Mammary epithelial cell (primary cell): ENCODE measurements at regions not wholly inside any gene's neighbourhood (a gene's known extent, or its start where the extent isn't known, plus 50 kb on each side); places are given as distances from the start of the nearest gene placed in this dataset.

Experiments
- EZH2 ChIP-seq: IDR thresholded peaks from 2 replicates; pipeline ENCODE4 v1.6.1; 2012; ENCODE audit warnings: low read length, inconsistent platforms, borderline replicate concordance
- TF ChIP-seq, protein P1 (sequence below), 2 donors: IDR thresholded peaks in 1 of 2; conservative IDR thresholded peaks in 1 of 2; 2 replicates each; pipeline ENCODE4 v1.5.1; 2011 to 2012; ENCODE audit warnings: inconsistent platforms in 2 of 2, low read length in 2 of 2, mild to moderate bottlenecking in 2 of 2, control low read depth in 1 of 2, low read depth in 1 of 2; ENCODE audit not compliant: insufficient read depth in 1 of 2; ENCODE audit errors: extremely low read depth in 1 of 2

GRCh38 chr13:81396192-81396591 is 1055.3 kb upstream of the SPRY2 start:
- TF ChIP-seq, protein P1, sequence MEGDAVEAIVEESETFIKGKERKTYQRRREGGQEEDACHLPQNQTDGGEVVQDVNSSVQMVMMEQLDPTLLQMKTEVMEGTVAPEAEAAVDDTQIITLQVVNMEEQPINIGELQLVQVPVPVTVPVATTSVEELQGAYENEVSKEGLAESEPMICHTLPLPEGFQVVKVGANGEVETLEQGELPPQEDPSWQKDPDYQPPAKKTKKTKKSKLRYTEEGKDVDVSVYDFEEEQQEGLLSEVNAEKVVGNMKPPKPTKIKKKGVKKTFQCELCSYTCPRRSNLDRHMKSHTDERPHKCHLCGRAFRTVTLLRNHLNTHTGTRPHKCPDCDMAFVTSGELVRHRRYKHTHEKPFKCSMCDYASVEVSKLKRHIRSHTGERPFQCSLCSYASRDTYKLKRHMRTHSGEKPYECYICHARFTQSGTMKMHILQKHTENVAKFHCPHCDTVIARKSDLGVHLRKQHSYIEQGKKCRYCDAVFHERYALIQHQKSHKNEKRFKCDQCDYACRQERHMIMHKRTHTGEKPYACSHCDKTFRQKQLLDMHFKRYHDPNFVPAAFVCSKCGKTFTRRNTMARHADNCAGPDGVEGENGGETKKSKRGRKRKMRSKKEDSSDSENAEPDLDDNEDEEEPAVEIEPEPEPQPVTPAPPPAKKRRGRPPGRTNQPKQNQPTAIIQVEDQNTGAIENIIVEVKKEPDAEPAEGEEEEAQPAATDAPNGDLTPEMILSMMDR (conservative IDR thresholded peaks at IDR 0.05 in 1 of 2, IDR thresholded peaks at IDR 0.05 in 1 of 2; ENCODE audit: extremely low read depth in 1 of 2, insufficient read depth in 1 of 2, low read depth in 1 of 2, low read length in 2 of 2): no peak
- TF ChIP-seq EZH2: no peak
